NCI-H1417 treated with DMSO at 0.1 percent for 48 hours (cell line): ENCODE measurements at regions not wholly inside any gene's neighbourhood (a gene's known extent, or its start where the extent isn't known, plus 50 kb on each side); places are given as distances from the start of the nearest gene placed in this dataset.
"Not testable (repeated sequence)": the region's sequence is repeated elsewhere in the genome, so short reads cannot be mapped to it uniquely, and the experiment has no call there.

Experiments
- DNase-seq: peaks from one replicate; lab custom pipeline; 2025; lab: John Stamatoyannopoulos, UW

GRCh38 chr14:35988972-35989690, 163.0 kb downstream of the BRMS1L start:
- no peak for DNase-seq

GRCh38 chr14:35988550-35988949, 162.4 kb downstream of the BRMS1L start:
- no peak for DNase-seq

GRCh38 chr14:35987731-35988130, 161.6 kb downstream of the BRMS1L start:
- no peak for DNase-seq

- no peak for DNase-seq
These were observed 160.1 kb downstream of the BRMS1L start for GRCh38 chr14:35986219-35986573.

GRCh38 chr14:35985474-35986218, 159.5 kb downstream of the BRMS1L start:
- DNase-seq, result no peak

- no peak for DNase-seq
These were observed 153.4 kb downstream of the BRMS1L start for GRCh38 chr14:35979531-35979930.

GRCh38 chr14:35978561-35978960, 152.4 kb downstream of the BRMS1L start:
- no peak for DNase-seq

GRCh38 chr14:35975814-35976213, 149.7 kb downstream of the BRMS1L start:
- DNase-seq, result no peak

GRCh38 chr14:35973770-35974169, 147.6 kb downstream of the BRMS1L start:
- no peak for DNase-seq

- DNase-seq, result no peak
These were observed 146.0 kb downstream of the BRMS1L start for GRCh38 chr14:35971965-35972630.

- no peak for DNase-seq
These were observed 143.2 kb downstream of the BRMS1L start for GRCh38 chr14:35969310-35969709.

GRCh38 chr14:35965400-35965799, 139.3 kb downstream of the BRMS1L start:
- DNase-seq, result no peak

- DNase-seq, result no peak
These were observed 138.7 kb downstream of the BRMS1L start for GRCh38 chr14:35964697-35965286.

- DNase-seq, result no peak
These were observed 137.1 kb downstream of the BRMS1L start for GRCh38 chr14:35963209-35963608.

GRCh38 chr14:35961697-35962274, 135.6 kb downstream of the BRMS1L start:
- DNase-seq, result no peak

- DNase-seq, result no peak
These were observed 133.7 kb downstream of the BRMS1L start for GRCh38 chr14:35959835-35960234.

- DNase-seq, result no peak
These were observed 132.4 kb downstream of the BRMS1L start for GRCh38 chr14:35958499-35958898.

GRCh38 chr14:35956376-35957085, 130.4 kb downstream of the BRMS1L start:
- DNase-seq, result no peak

- no peak for DNase-seq
These were observed 126.4 kb downstream of the BRMS1L start for GRCh38 chr14:35952584-35952983.

- DNase-seq, result peak; percentile 61
These were observed 123.9 kb downstream of the BRMS1L start for GRCh38 chr14:35949920-35950513.

- DNase-seq, result not testable (repeated sequence)
These were observed 121.8 kb downstream of the BRMS1L start for GRCh38 chr14:35947983-35948382.
